Heart left ventricle (tissue), 16 donors: ENCODE measurements at regions not wholly inside any gene's neighbourhood (a gene's known extent, or its start where the extent isn't known, plus 50 kb on each side); places are given as distances from the start of the nearest gene placed in this dataset.

ENCODE experiments used
- ATAC-seq, 4 donors: fragments of 200-7000 bp; cut with Tn5 transposase; one replicate each; pipeline ENCODE4 v1.9.1; 2020 to 2022; ENCODE audit warnings: moderate library complexity in 4 of 4, mild to moderate bottlenecking in 3 of 4, moderate number of reproducible peaks in 1 of 4
- DNase-seq, 5 donors: peaks; one replicate each; pipeline ENCODE4 v3.0.0-alpha.2; 2020
- H3K27ac ChIP-seq, 12 donors: fragments of 200-600 bp; sonication (generic) in 4 of 12; one replicate each; pipeline versions ENCODE4 v1.5.0 to v1.8.0; 2016 to 2022; ENCODE audit warnings: mild to moderate bottlenecking in 2 of 12
- H3K27me3 ChIP-seq, 9 donors: fragments of 200-600 bp; sonication (generic) in 2 of 9; one replicate each; pipeline versions ENCODE4 v1.5.1 to v1.8.0; 2016 to 2022; ENCODE audit warnings: mild to moderate bottlenecking in 3 of 9
- H3K36me3 ChIP-seq, 9 donors: fragments of 200-600 bp; sonication (generic) in 2 of 9; one replicate each; pipeline versions ENCODE4 v1.5.0 to v1.8.0; 2018 to 2022; ENCODE audit warnings: mild to moderate bottlenecking in 2 of 9
- H3K4me1 ChIP-seq, 12 donors: fragments of 200-600 bp; sonication (generic) in 4 of 12; one replicate each; pipeline versions ENCODE4 v1.5.0 to v1.8.0; 2016 to 2022; ENCODE audit warnings: mild to moderate bottlenecking in 3 of 12
- H3K4me3 ChIP-seq, 12 donors: fragments of 200-600 bp; sonication (generic) in 4 of 12; one replicate each; pipeline versions ENCODE4 v1.5.0 to v1.8.0; 2017 to 2022; ENCODE audit warnings: mild to moderate bottlenecking in 9 of 12, moderate library complexity in 4 of 12
- H3K9me3 ChIP-seq, 12 donors: fragments of 200-600 bp; sonication (generic) in 4 of 12; one replicate each; pipeline versions ENCODE4 v1.5.0 to v1.8.0; 2016 to 2022; ENCODE audit warnings: mild to moderate bottlenecking in 1 of 12
- CTCF ChIP-seq, 12 donors: fragments of 200-600 bp; sonication (generic) in 4 of 12; IDR thresholded peaks; one replicate each; pipeline versions ENCODE4 v1.5.0 to v1.8.0; 2018 to 2022; ENCODE audit warnings: antibody characterized with exemption in 12 of 12, mild to moderate bottlenecking in 5 of 12
- POLR2A ChIP-seq, 2 donors: fragments of 450-650 bp; IDR thresholded peaks; one replicate each; pipeline ENCODE4 v1.6.1; 2017; ENCODE audit warnings: antibody characterized with exemption in 2 of 2, mild to moderate bottlenecking in 2 of 2, moderate library complexity in 2 of 2
- WGBS, 4 donors: extraction: QIAGEN DNeasy Blood & Tissue Kit in 2 of 4; methylation state at CpG; one replicate each; pipeline versions ENCODE4 v1.1.5 to v1.1.7; 2013 to 2018; 5-methylcytosine and 5-hydroxymethylcytosine counted together
- intact Hi-C, 10 donors: fragments of 100-400 bp; cut with DNase I; formaldehyde crosslinking; loops; one replicate each; pipeline versions ENCODE4 v1.11.1 to v1.14.2; 2022
- donor health status: ischemic (EF 13 %, LVEDD 7.1; RV severe dilation, severe dysfunction).
- donor health status: healthy with polysubstance abuse.
- donor health status: DM: no; HTN: yes; CAD: no.
- donor health status: DM: no; HTN: no; CAD: no.
- donor health status: ischemic (EF 25% LVEDD 6.9; RV normal size, moderate dysfunction).
- donor health status: ischemic (EF 25% LVEDD 5.7; RV mildly dilated, moderate dysfunction).
- donor health status: healthy.
- donor health status: DM: yes; HTN: yes; CAD: no.
- donor health status: ischemic (EF 35%, LVEDD 5.7; RV mildly dilated, moderate dysfunction).
- donor health status: nonischemic (EF 11% LVEDD 7.7; RV severe dilation, severe dysfunction).
- donor health status: DM: yes; HTN: yes; CAD: no.
- donor health status: PGD.
- donor health status: ischemic (EF 29% LVEDD 5.4; RV normal size, mild dysfunction).
- donor health status: nonischemic (EF 23%, LVEDD 6.1; RV moderate dilation, normal function).

- intact Hi-C loops, result no loop called here
- no peak for TF ChIP-seq POLR2A (IDR thresholded peaks at IDR 0.05)
- no peak for TF ChIP-seq CTCF (IDR thresholded peaks at IDR 0.05)
- Histone ChIP-seq H3K9me3 (peaks cover 0 to 8% (median 0%) of the 10 kb centered on the region in 12 donors), H3K27me3 (no peaks in the 10 kb centered on the region), H3K36me3 (no peaks in the 10 kb centered on the region), H3K27ac (no peak overlapping the region), H3K4me3 (no peak overlapping the region), H3K4me1 (no peaks in the 10 kb centered on the region)
- no peak for ATAC-seq
- DNase-seq, result no peak
Measured at GRCh38 chr4:35464964-35465528, 779.3 kb downstream of the ARAP2 start.

- Histone ChIP-seq H3K36me3 (no peaks in the 10 kb centered on the region), H3K9me3 (no peaks in the 10 kb centered on the region), H3K27me3 (no peaks in the 10 kb centered on the region), H3K27ac (no peak overlapping the region), H3K4me3 (no peak overlapping the region), H3K4me1 (no peaks in the 10 kb centered on the region)
- intact Hi-C loops, result no loop called here
- ATAC-seq (no peak), DNase-seq (no peak)
- TF ChIP-seq POLR2A (IDR thresholded peaks at IDR 0.05) (no peak), CTCF (IDR thresholded peaks at IDR 0.05) (no peak)
Measured at GRCh38 chr4:35491093-35491492, 753.2 kb downstream of the ARAP2 start.

GRCh38 chr4:35493977-35494376 is 750.3 kb downstream of the ARAP2 start:
- Histone ChIP-seq H3K9me3 (peaks cover 0 to 3% (median 0%) of the 10 kb centered on the region in 12 donors), H3K4me3 (no peak overlapping the region), H3K27ac (no peak overlapping the region), H3K36me3 (no peaks in the 10 kb centered on the region), H3K4me1 (no peaks in the 10 kb centered on the region), H3K27me3 (no peaks in the 10 kb centered on the region)
- ATAC-seq (no peak), DNase-seq (no peak)
- TF ChIP-seq POLR2A (IDR thresholded peaks at IDR 0.05), result no peak
- no peak for TF ChIP-seq CTCF (IDR thresholded peaks at IDR 0.05)
- 14 to 87% (median 40%) methylated on average over 2 to 4 of the region's 4 CpGs; no CpG with 5 or more reads in 1 of the 4 donors for WGBS, 4 donors
- intact Hi-C loops, result no loop called here

DNA sequence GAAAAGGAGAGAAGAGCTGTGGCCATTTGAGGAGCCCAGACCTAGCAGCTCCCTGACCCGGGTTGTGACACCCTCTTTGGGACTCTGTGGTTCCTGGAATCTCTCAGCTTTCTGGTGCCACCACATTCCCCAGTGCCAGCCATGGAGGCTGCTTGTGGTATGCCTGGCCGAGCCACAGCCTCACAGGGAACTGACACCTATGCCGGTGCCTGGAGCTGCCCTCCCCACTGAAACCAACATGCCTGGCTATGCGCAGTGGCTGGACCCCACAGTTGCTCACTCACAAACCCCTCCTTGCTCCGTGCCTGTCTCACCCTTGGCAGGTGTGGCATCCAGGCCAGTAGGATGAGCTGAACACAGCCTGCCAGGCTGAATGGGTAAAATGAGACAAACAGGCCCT is 749.4 kb downstream of the ARAP2 start:
- WGBS, 4 donors, result 83 to 87% (median 86%) methylated on average over 4 to 5 of the region's 5 CpGs
- no peak for ATAC-seq
- no peak overlapping the region for H3K27ac ChIP-seq
- intact Hi-C loops, result no loop called here
- no peaks in the 10 kb centered on the region for H3K27me3 ChIP-seq
- H3K9me3 ChIP-seq, result peaks cover 0 to 3% (median 0%) of the 10 kb centered on the region in 12 donors
- H3K36me3 ChIP-seq, result no peaks in the 10 kb centered on the region
- TF ChIP-seq CTCF (IDR thresholded peaks at IDR 0.05) (no peak), POLR2A (IDR thresholded peaks at IDR 0.05) (no peak)
- H3K4me3 ChIP-seq, result no peak overlapping the region
- H3K4me1 ChIP-seq, result no peaks in the 10 kb centered on the region
- DNase-seq, result no peak
